IMR-90 (cell line): ENCODE measurements at regions not wholly inside any gene's neighbourhood (a gene's known extent, or its start where the extent isn't known, plus 50 kb on each side); places are given as distances from the start of the nearest gene placed in this dataset.

Experiments
- ATAC-seq: fragments of 200-7000 bp; cut with Tn5 transposase; 2 replicates; pipeline ENCODE4 v1.9.1; 2020; ENCODE audit warnings: low read depth, mild to moderate bottlenecking, moderate library complexity
- BruUV-seq: library from RNA; stranded (reverse); fragments of 400-500 nt; replicated peaks from 2 replicates; lab custom pipeline; 2021; lab: Mats Ljungman, UMichigan
- CTCF ChIA-PET: fragments of 300-600 bp; formaldehyde crosslinking; extraction: SDS; loops from one replicate; lab custom pipeline; 2021; ENCODE audit warnings: antibody characterized with exemption; lab: Yijun Ruan, JAX
- POLR2A ChIA-PET: fragments of 300-600 bp; sonication (Branson Sonifier 250); formaldehyde crosslinking; loops from one replicate; lab custom pipeline; 2022; ENCODE audit warnings: antibody characterized with exemption; ENCODE audit not compliant: unreplicated experiment; lab: Charles Lee
- DNase-seq: peaks from one replicate; pipeline ENCODE4 v3.0.0; 2013
- H2AFZ ChIP-seq: replicated peaks from 2 replicates; pipeline ENCODE3; 2013; ENCODE audit warnings: low read length, mild to moderate bottlenecking; ENCODE audit not compliant: poor library complexity
- H2AK5ac ChIP-seq: 2 replicates; pipeline ENCODE4 v1.6.1; 2013; ENCODE audit warnings: low read depth, low read length, inconsistent platforms
- H2AK9ac ChIP-seq: replicated peaks from 2 replicates; pipeline ENCODE3; 2013; ENCODE audit warnings: mild to moderate bottlenecking, low read depth, low read length, moderate library complexity; ENCODE audit not compliant: poor library complexity
- H2BK120ac ChIP-seq: 2 replicates; pipeline ENCODE4 v1.6.1; 2013; ENCODE audit warnings: low read depth, low read length, inconsistent platforms
- H2BK15ac ChIP-seq: 3 replicates; pipeline ENCODE4 v1.6.1; 2013; ENCODE audit warnings: low read depth, low read length, inconsistent platforms
- H2BK20ac ChIP-seq: 2 replicates; pipeline ENCODE4 v1.6.1; 2013; ENCODE audit warnings: low read depth, mild to moderate bottlenecking, inconsistent platforms, low read length, moderate library complexity
- H2BK5ac ChIP-seq: 2 replicates; pipeline ENCODE4 v1.6.1; 2013; ENCODE audit warnings: mild to moderate bottlenecking, low read depth, low read length, inconsistent platforms; ENCODE audit not compliant: poor library complexity, severe bottlenecking
- H3K14ac ChIP-seq: replicated peaks from 2 replicates; pipeline ENCODE4 v1.6.1; 2013; ENCODE audit warnings: low read depth, low read length, inconsistent platforms
- H3K18ac ChIP-seq: 2 replicates; pipeline ENCODE4 v1.6.1; 2013; ENCODE audit warnings: low read depth, low read length, control low read depth
- H3K23ac ChIP-seq: 2 replicates; pipeline ENCODE4 v1.6.1; 2013; ENCODE audit warnings: low read depth, low read length, inconsistent platforms
- H3K27ac ChIP-seq: 2 replicates; pipeline ENCODE4 v1.5.1; 2013; ENCODE audit warnings: mild to moderate bottlenecking, control low read depth, low read length; ENCODE audit not compliant: insufficient read depth
- H3K27me3 ChIP-seq: 2 replicates; pipeline ENCODE4 v1.6.1; 2013; ENCODE audit warnings: low read length; ENCODE audit not compliant: control insufficient read depth, insufficient read depth
- H3K36me3 ChIP-seq: 2 replicates; pipeline ENCODE4 v1.6.1; 2013; ENCODE audit warnings: low read length, mixed read lengths; ENCODE audit not compliant: control insufficient read depth, insufficient read depth
- H3K4ac ChIP-seq: 2 replicates; pipeline ENCODE4 v1.6.1; 2013; ENCODE audit warnings: low read depth, low read length, inconsistent platforms
- H3K4me1 ChIP-seq: 2 replicates; pipeline ENCODE4 v1.6.1; 2013; ENCODE audit warnings: low read length, mixed read lengths; ENCODE audit not compliant: control insufficient read depth, insufficient read depth
- H3K4me2 ChIP-seq: 2 replicates; pipeline ENCODE4 v1.6.1; 2013; ENCODE audit warnings: low read depth, mild to moderate bottlenecking, control low read depth, low read length, moderate library complexity
- H3K4me3 ChIP-seq: 2 replicates; pipeline ENCODE4 v1.5.1; 2013; ENCODE audit warnings: low read depth, mild to moderate bottlenecking, control low read depth, low read length, moderate library complexity; ENCODE audit not compliant: insufficient read depth
- H3K56ac ChIP-seq: 2 replicates; pipeline ENCODE4 v1.6.1; 2013; ENCODE audit warnings: low read length, inconsistent platforms; ENCODE audit not compliant: insufficient read depth; ENCODE audit errors: extremely low read depth
- H3K79me1 ChIP-seq, 2 experiments: 2 replicates each; pipeline ENCODE4 v1.6.1; 2013; ENCODE audit warnings: low read length in 2 of 2, inconsistent platforms in 1 of 2, low read depth in 1 of 2
- H3K9ac ChIP-seq: 2 replicates; pipeline ENCODE4 v1.6.1; 2013; ENCODE audit warnings: low read depth, low read length, control low read depth
- H3K9me1 ChIP-seq: 2 replicates; pipeline ENCODE4 v1.6.1; 2013; ENCODE audit warnings: low read length, inconsistent platforms; ENCODE audit not compliant: insufficient read depth
- H3K9me3 ChIP-seq: 2 replicates; pipeline ENCODE4 v1.6.1; 2013; ENCODE audit warnings: low read length; ENCODE audit not compliant: control insufficient read depth, insufficient read depth
- H4K20me1 ChIP-seq: 2 replicates; pipeline ENCODE4 v1.6.1; 2013; ENCODE audit warnings: low read length, inconsistent platforms; ENCODE audit not compliant: insufficient read depth
- H4K5ac ChIP-seq: 2 replicates; pipeline ENCODE4 v1.6.1; 2013; ENCODE audit warnings: mild to moderate bottlenecking, low read depth, low read length, control low read depth
- H4K8ac ChIP-seq, 2 experiments: 2 replicates each; pipeline ENCODE4 v1.6.1; 2013; ENCODE audit warnings: low read depth in 2 of 2, low read length in 2 of 2, control low read depth in 1 of 2, inconsistent platforms in 1 of 2
- H4K91ac ChIP-seq: 2 replicates; pipeline ENCODE4 v1.6.1; 2013; ENCODE audit warnings: low read depth, low read length, inconsistent platforms; ENCODE audit not compliant: insufficient read depth
- BHLHE40 ChIP-seq: fragments of 150-350 bp; IDR thresholded peaks from 2 replicates; pipeline ENCODE4 v1.6.1; 2016; ENCODE audit warnings: mild to moderate bottlenecking, low read depth, low read length
- CEBPB ChIP-seq: IDR thresholded peaks from 2 replicates; pipeline ENCODE4 v1.6.1; 2012; ENCODE audit warnings: low read depth, low read length, improper control_type of control experiment
- CHD1 ChIP-seq: IDR thresholded peaks from 2 replicates; pipeline ENCODE4 v1.6.1; 2012; ENCODE audit warnings: low read depth, low read length, improper control_type of control experiment
- ELK1 ChIP-seq: fragments of 150-350 bp; IDR thresholded peaks from 2 replicates; pipeline ENCODE4 v1.6.1; 2016; ENCODE audit warnings: low read depth, mild to moderate bottlenecking, low read length, moderate library complexity, borderline replicate concordance
- MAZ ChIP-seq: IDR thresholded peaks from 2 replicates; pipeline ENCODE4 v1.6.1; 2012; ENCODE audit warnings: low read depth, mild to moderate bottlenecking, low read length, improper control_type of control experiment, moderate library complexity, borderline replicate concordance
- NFE2L2 ChIP-seq: fragments of 150-350 bp; IDR thresholded peaks from 2 replicates; pipeline ENCODE4 v1.6.1; 2016; ENCODE audit warnings: low read depth, mild to moderate bottlenecking, low read length
- POLR2A ChIP-seq: IDR thresholded peaks from 2 replicates; pipeline ENCODE4 v1.6.1; 2012; ENCODE audit warnings: mild to moderate bottlenecking, low read depth, low read length
- RAD21 ChIP-seq: IDR thresholded peaks from 2 replicates; pipeline ENCODE4 v1.6.1; 2012; ENCODE audit warnings: low read length, improper control_type of control experiment
- RCOR1 ChIP-seq: IDR thresholded peaks from 2 replicates; pipeline ENCODE4 v1.6.1; 2012; ENCODE audit warnings: mild to moderate bottlenecking, low read length, improper control_type of control experiment; ENCODE audit not compliant: insufficient replicate concordance
- RFX5 ChIP-seq: IDR thresholded peaks from 2 replicates; pipeline ENCODE4 v1.8.0; 2012; ENCODE audit warnings: low read depth, mild to moderate bottlenecking, low read length, moderate library complexity
- SMC3 ChIP-seq: fragments of 150-350 bp; IDR thresholded peaks from 2 replicates; pipeline ENCODE4 v1.6.1; 2016; ENCODE audit warnings: low read depth, mild to moderate bottlenecking, antibody characterized with exemption, low read length, moderate library complexity
- USF2 ChIP-seq: fragments of 150-350 bp; IDR thresholded peaks from 2 replicates; pipeline ENCODE4 v1.6.1; 2017; ENCODE audit warnings: mild to moderate bottlenecking, antibody characterized with exemption, low read length, low read depth
- whole genome bisulfite sequencing, 2 experiments: methylation state at CpG; one replicate each; pipeline versions ENCODE4 v1.1.5 to v1.1.7; 2013; ENCODE audit warnings: missing lambda C conversion rate in 2 of 2; ENCODE audit not compliant: insufficient read length in 1 of 2; ENCODE audit errors: extremely low coverage in 2 of 2; 5-methylcytosine and 5-hydroxymethylcytosine counted together
- dilution Hi-C: fragments of 300-500 bp; cut with HindIII; formaldehyde crosslinking; loops from one replicate; pipeline ENCODE4 v1.14.3; 2018; ENCODE audit warnings: low sequenced_read_pairs; ENCODE audit not compliant: unreplicated experiment
- in situ Hi-C: fragments of 300-500 bp; cut with MboI; formaldehyde crosslinking; loops from 3 replicates; pipeline ENCODE4 v1.14.3; 2019; ENCODE audit warnings: low sequenced_read_pairs, inconsistent platforms, mixed read lengths
- intact Hi-C: fragments of 100-400 bp; cut with micrococcal nuclease; formaldehyde crosslinking; loops from 2 replicates; pipeline ENCODE4 v1.10.0; 2022

- Histone ChIP-seq H3K14ac (no peak overlapping the region), H4K8ac (no peak overlapping the region), H3K56ac (no peak overlapping the region), H2BK120ac (no peak overlapping the region), H2BK5ac (no peak overlapping the region), H3K9ac (no peak overlapping the region), H3K79me1 (no peaks in the 10 kb centered on the region), H4K20me1 (no peaks in the 10 kb centered on the region), H2BK20ac (no peak overlapping the region), H2AK5ac (no peak overlapping the region), H4K5ac (no peak overlapping the region), H3K18ac (no peak overlapping the region), H2BK15ac (no peak overlapping the region), H3K4me3 (no peak overlapping the region), H3K27me3 (no peaks in the 10 kb centered on the region; the same call in 1 of the 2 replicates), H3K27ac (no peak overlapping the region), H3K36me3 (no peaks in the 10 kb centered on the region), H3K4me1 (no peaks in the 10 kb centered on the region), H3K4me2 (no peak overlapping the region), H4K91ac (no peak overlapping the region), H3K23ac (no peak overlapping the region), H3K9me1 (no peaks in the 10 kb centered on the region), H2AFZ (no peak overlapping the region), H2AK9ac (no peak overlapping the region), H3K4ac (no peak overlapping the region), H3K9me3 (no peaks in the 10 kb centered on the region)
- in situ Hi-C loops (no loop called here), intact Hi-C loops (no loop called here), dilution Hi-C loops (no loop called here)
- ChIA-PET CTCF (no interaction called here), POLR2A (no interaction called here)
- WGBS, 2 experiments, result no CpG with 5 or more reads among the region's 3 CpGs
- no TSS peak for BruUV-seq
- ATAC-seq (no peak), DNase-seq (no peak)
- no peak for TF ChIP-seq CEBPB
- TF ChIP-seq BHLHE40, result no peak
- no peak for TF ChIP-seq ELK1
- no peak for TF ChIP-seq RFX5
- TF ChIP-seq MAZ, result no peak
- no peak for TF ChIP-seq POLR2A
- no peak for TF ChIP-seq SMC3
- TF ChIP-seq RAD21, result no peak
- TF ChIP-seq NFE2L2, result no peak
- TF ChIP-seq RCOR1, result no peak
- TF ChIP-seq CHD1, result no peak
- TF ChIP-seq USF2, result no peak
Measured at GRCh38 chr5:61217214-61217613, 54.9 kb upstream of the SMIM15 start.
